Fibroblast of mammary gland (primary cell): ENCODE measurements at regions not wholly inside any gene's neighbourhood (a gene's known extent, or its start where the extent isn't known, plus 50 kb on each side); places are given as distances from the start of the nearest gene placed in this dataset.

Experiments used
- DNase-seq: peaks from one replicate; pipeline ENCODE4 v3.0.0-alpha.2; 2010; ENCODE audit warnings: low read depth
- H3K4me3 ChIP-seq: 2 replicates; pipeline ENCODE4 v1.5.1; 2011; ENCODE audit warnings: low read depth, mild to moderate bottlenecking, low read length, moderate library complexity; ENCODE audit not compliant: control insufficient read depth
- CTCF ChIP-seq: conservative IDR thresholded peaks from 2 replicates; pipeline ENCODE4 v1.5.1; 2011; ENCODE audit warnings: low read depth, low read length, inconsistent platforms; ENCODE audit not compliant: control insufficient read depth, insufficient read depth

DNA sequence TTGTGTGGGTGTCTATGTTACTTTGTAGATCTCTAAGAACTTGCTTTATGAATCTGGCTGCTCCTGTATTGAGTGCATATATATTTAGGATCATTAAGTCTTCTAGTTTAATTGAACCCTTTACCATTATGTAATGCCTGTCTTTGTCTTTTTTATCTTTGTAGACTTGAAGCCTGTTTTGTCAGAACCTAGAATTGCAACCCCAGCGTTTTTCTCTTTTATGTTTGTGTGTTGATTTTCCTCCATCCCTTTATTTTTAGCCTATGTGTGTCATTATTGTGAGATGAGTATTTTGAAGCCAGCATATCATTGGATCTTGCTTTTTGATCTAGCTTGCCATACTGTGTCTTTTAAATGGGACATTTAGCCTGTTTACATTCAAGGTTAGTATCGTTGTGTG, 573.2 kb downstream of the BRINP3 start:
- no peak overlapping the region for H3K4me3 ChIP-seq
- TF ChIP-seq CTCF = no peak
- DNase-seq = no peak

- TF ChIP-seq CTCF = no peak
- no peak for DNase-seq
These were observed 569.6 kb downstream of the BRINP3 start for GRCh38 chr1:189908113-189908512.

DNA sequence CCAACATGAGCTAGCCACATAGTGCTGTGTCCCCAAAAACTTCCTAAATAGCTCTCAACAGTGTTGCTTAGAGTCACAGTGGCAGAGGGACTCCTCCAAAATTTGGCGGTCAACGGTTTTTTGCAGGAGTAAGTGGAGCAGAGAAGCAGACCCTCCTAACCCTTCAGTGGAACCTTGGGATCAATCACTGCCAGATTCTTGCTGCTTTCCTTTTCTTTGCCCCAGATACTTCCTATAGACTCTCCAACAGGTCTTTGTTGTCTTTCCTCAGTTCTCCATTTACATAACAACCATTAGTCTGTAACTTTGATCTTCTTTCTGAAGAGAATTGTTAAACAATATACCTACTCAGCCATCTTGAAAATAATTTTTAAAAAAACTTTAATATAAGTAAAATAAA, 556.1 kb downstream of the BRINP3 start:
- no peak for DNase-seq
- TF ChIP-seq CTCF = no peak
- H3K4me3 ChIP-seq = no peak overlapping the region

More at GRCh38 chr1:189908113-189908512, 569.6 kb downstream of the BRINP3 start:
- no peak overlapping the region for H3K4me3 ChIP-seq

GRCh38 chr1:189927641-189928040, 550.0 kb downstream of the BRINP3 start:
- DNase-seq = no peak
- TF ChIP-seq CTCF = no peak
- no peak overlapping the region for H3K4me3 ChIP-seq

GRCh38 chr1:189929501-189930099, 548.1 kb downstream of the BRINP3 start:
- H3K4me3 ChIP-seq = no peak overlapping the region
- DNase-seq = no peak
- no peak for TF ChIP-seq CTCF

- DNase-seq = no peak
- TF ChIP-seq CTCF = no peak
- no peak overlapping the region for H3K4me3 ChIP-seq
These were observed 540.8 kb downstream of the BRINP3 start for GRCh38 chr1:189936861-189937260.

DNA sequence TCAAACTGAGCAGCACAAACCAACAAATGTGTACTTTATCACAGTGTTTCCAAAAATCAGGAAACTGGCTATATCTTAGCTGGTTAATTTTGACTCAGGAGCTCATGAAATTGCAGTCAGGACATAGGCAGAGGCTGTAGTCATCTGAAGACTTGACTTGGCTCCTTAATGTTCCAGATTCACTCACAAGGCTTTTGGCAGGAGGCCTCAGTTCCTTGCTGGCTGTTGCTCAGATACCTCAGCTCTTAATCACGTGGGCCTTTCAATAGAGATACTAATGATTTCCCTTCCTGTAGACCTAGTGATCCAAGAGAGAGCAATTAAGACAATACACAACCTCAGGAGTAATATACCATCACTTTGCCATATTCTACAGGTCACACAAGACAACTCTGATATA, 537.7 kb downstream of the BRINP3 start:
- no peak overlapping the region for H3K4me3 ChIP-seq
- TF ChIP-seq CTCF = no peak
- no peak for DNase-seq
